HG02981 (cell line): ENCODE measurements at regions not wholly inside any gene's neighbourhood (a gene's known extent, or its start where the extent isn't known, plus 50 kb on each side); places are given as distances from the start of the nearest gene placed in this dataset.

Experiments used
- ATAC-seq: cut with Tn5 transposase; IDR thresholded peaks from one replicate; pipeline ENCODE4 v1.9.1; 2021; ENCODE audit warnings: mild to moderate bottlenecking, moderate library complexity; ENCODE audit not compliant: unreplicated experiment

GRCh38 chr16:6111390-6111789 lies 1013.8 kb upstream of the EEF2KMT start:
- ATAC-seq, result no peak

DNA sequence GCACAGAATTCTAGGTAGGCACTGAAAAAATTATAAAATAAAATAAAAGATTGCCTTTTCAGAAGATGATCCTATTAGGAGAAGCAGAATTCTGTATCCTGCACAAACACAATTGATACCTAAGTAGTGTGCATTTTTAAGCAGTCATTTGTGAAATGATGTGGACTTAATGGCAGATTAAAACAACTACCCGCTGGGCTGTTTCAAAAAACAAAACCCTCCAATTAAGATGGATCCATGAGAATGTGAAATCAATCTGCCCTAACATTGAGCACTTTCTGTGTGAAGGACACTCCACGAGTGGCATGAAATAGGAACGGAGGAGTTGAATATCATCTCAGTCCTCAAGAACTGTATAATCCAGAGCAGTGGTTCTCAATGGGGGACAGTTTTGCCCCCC lies 1012.8 kb upstream of the EEF2KMT start:
- ATAC-seq, result no peak

GRCh38 chr16:6106061-6106460 lies 1008.5 kb upstream of the EEF2KMT start:
- ATAC-seq, result no peak

GRCh38 chr16:6105115-6105514 lies 1007.5 kb upstream of the EEF2KMT start:
- ATAC-seq, result no peak

GRCh38 chr16:6104428-6104827 lies 1006.8 kb upstream of the EEF2KMT start:
- ATAC-seq, result no peak

GRCh38 chr16:6103561-6103960 lies 1006.0 kb upstream of the EEF2KMT start:
- no peak for ATAC-seq

- no peak for ATAC-seq
These were observed 1001.5 kb upstream of the EEF2KMT start for GRCh38 chr16:6099102-6099501.

DNA sequence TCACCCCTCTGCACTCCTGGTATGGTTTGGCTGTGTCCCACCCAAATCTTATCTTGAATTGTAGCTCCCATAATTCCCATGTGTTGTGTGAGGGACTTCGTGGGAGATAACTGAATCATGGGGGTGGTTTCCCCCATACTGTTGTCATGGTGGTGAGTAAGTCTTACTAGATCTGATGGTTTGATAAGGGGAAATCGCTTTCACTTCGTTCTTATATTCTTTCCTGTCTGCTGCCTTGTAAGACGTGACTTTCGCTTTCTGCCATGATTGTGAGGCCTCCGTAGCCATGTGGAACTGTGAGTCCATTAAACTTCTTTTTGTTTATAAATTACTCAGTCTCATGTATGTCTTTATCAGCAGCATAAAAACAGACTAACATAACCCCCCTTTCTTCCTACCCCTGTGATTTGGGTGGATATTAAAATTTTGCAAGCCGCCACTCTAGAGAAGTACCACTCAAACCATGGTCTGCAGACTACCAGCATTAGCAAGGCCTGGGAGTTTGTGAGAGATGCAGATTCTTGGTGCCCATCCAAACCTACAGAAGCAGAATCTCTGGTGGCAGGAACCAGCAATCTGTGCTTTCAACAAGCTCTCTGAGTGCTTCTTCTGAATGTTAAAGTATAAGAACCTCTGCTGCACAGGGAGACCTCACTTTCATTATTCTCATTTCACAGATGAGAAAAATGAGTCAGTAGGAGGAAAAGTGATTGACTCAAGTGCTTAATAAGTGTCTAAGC lies 999.5 kb upstream of the EEF2KMT start:
- ATAC-seq, result no peak

GRCh38 chr16:6095414-6095813 lies 997.8 kb upstream of the EEF2KMT start:
- no peak for ATAC-seq

DNA sequence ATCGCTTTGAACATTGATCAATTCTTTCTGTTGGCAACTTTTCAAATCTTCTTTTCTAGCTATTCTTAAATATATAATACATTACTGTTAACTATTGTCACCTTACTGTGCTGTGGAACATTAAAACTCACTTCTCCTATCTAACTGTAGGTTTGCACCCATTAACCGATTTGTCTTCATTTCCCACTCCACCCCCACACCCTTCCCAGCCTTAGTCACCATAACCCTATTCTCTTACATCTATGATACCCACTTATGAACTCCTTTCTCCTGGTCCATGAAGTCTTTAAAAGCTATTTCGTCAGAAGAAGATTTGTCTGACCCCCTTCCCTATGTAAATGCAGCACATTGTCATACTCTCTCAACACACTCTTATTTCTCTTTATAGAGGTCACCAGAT lies 993.4 kb upstream of the EEF2KMT start:
- ATAC-seq, result no peak

GRCh38 chr16:6081320-6081976 lies 983.9 kb upstream of the EEF2KMT start:
- ATAC-seq, result no peak

DNA sequence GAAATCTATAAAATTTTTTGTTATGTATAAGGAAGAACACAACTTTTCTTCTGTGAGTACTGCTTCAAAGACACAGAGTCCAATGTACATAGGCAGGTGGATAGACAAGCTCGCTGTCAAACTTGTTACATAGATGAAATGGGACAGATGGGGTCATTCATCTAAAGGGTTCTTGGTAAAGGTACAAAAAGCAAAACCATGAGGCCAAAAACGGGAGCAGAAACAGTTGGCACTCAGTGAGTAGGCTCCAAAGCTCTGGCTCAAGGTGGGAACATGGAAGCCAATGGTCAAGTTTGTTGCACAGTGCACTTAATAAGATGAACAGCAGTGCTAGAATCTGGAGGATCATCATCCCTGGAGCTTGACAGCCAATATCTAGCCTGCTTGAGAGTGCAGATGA lies 979.0 kb upstream of the EEF2KMT start:
- no peak for ATAC-seq

- no peak for ATAC-seq
These were observed 970.5 kb upstream of the EEF2KMT start for GRCh38 chr16:6068063-6068462.

DNA sequence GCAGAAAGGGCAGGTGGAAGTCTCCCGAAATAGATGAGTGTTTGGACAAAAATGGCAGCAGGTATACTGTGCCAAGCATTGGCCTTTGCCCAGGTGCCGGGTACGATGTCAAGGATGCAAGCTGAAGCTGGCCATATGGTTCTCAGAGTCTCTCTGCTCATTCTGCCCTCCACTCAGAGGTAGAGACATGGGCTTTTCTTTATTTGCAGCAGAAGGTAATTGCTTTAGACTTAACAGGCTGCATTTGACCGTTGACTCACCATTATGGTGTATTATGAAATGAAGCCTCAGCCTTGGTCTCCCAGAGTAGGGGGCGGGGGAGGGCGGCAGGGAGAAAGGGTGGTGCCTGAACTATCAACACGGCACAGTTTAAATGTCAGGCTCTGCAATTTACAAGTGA lies 969.1 kb upstream of the EEF2KMT start:
- ATAC-seq, result no peak

DNA sequence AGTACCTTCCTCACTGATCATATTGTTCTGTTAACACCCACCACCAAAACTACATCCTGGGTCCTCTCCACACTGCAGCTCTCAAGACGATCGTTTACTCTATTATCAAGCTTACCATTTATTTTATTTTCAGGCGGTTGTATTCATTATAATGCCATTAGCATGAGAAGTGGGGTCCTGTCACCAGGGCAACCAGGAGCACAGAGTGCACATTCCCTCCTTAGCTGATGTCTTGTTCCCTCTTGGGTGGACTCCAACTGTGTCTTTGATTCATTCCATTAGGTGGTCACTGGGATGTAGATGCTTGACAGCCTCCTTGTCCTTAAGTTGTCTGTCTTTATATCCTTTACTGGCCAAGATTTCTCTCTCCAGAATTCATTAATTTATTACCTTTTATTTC lies 965.9 kb upstream of the EEF2KMT start:
- ATAC-seq, result no peak

DNA sequence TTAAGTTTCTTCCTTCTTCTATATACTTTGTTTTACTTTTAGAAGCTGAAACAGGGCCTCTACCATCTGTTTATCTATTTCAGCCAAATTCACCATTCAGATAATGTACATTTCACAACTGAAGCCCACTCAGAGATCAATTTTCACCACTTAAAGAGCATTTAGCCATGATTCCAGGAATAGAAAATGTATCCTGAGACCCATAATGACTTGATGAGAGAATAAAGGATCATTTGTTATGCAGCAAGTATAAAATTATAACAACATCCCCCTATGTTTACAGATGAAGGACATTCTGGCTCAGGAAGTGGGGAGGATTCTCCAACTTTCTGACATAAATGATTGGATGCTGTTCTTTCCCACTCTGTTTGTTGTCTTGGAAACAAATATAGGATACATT lies 962.1 kb upstream of the EEF2KMT start:
- no peak for ATAC-seq

- no peak for ATAC-seq
These were observed 960.2 kb upstream of the EEF2KMT start for GRCh38 chr16:6057821-6058220.

DNA sequence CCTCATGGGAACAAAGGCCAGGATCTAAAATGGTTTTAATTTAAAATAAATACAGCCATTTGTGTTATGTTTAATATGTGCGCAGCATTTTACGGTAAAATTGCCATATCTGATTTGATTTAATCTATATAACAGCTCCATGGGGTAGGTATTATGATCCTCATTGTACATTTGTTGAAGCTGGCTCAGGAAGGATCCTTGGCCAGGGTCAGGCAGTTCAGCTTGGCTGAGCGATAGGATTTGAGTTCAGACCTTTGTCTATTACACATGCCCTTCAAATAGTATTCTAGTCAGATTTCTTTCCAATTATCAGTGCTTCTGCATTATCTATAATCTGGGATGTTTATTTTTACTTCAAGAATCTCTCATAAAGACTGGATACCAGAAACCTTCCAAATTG lies 950.4 kb upstream of the EEF2KMT start:
- no peak for ATAC-seq

DNA sequence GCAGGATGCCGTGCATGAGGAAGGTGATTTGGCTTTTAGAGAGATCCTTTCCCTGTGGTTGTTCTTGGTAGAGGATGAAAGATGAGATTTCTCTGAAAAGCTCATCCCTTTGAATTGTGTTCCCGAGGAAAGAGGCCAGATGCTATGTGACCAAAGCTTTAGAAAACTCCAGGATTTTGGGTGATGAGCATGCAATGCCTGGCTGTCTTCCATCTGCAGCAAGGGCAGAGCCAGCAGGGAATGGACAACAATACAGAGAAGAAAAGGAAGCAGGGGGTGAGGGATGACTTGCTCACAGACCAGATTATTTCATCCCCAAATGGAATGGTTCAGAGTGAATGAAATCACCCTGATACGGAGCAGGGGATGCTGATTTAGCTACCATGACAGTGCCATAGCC lies 949.7 kb upstream of the EEF2KMT start:
- ATAC-seq, result no peak

GRCh38 chr16:6038941-6039645 lies 941.5 kb upstream of the EEF2KMT start:
- ATAC-seq, result no peak

- ATAC-seq, result no peak
These were observed 937.6 kb upstream of the EEF2KMT start for GRCh38 chr16:6035161-6035560.

GRCh38 chr16:6034511-6034910 lies 936.9 kb upstream of the EEF2KMT start:
- no peak for ATAC-seq
